HCT116 (cell line): ENCODE measurements at regions not wholly inside any gene's neighbourhood (a gene's known extent, or its start where the extent isn't known, plus 50 kb on each side); places are given as distances from the start of the nearest gene placed in this dataset.

Experiments
- ATAC-seq: fragments of 200-7000 bp; cut with Tn5 transposase; 2 replicates; pipeline ENCODE4 v1.9.1; 2020; ENCODE audit warnings: mild to moderate bottlenecking, moderate library complexity
- BruUV-seq: library from RNA; stranded (reverse); fragments of 400-500 nt; replicated peaks from 2 replicates; lab custom pipeline; 2021; lab: Mats Ljungman, UMichigan
- CTCF ChIA-PET: fragments of 300-600 bp; sonication (Branson Sonifier 250); formaldehyde crosslinking; loops from one replicate; lab custom pipeline; 2021; ENCODE audit warnings: antibody characterized with exemption; lab: Charles Lee
- POLR2A ChIA-PET: fragments of 300-600, 350-600 bp; sonication (Branson Sonifier 250); formaldehyde crosslinking; loops from one replicate; lab custom pipeline; 2021; ENCODE audit warnings: antibody characterized with exemption; lab: Charles Lee
- RAD21 ChIA-PET, 2 experiments: fragments of 300-600 bp; sonication (Branson Sonifier 250); formaldehyde crosslinking; loops; one replicate each; lab custom pipeline; 2023; ENCODE audit warnings: low total read pairs in 2 of 2; ENCODE audit not compliant: uncharacterized antibody in 2 of 2, unreplicated experiment in 2 of 2, low non-redundant PET in 1 of 2; lab: Charles Lee
- DNase-seq: peaks from one replicate; pipeline ENCODE4 v3.0.0-alpha.2; 2010; ENCODE audit warnings: low read depth, low spot score
- H2AFZ ChIP-seq: fragments of 200-600 bp; shearing (Covaris generic), sonication (generic); 2 replicates; pipeline ENCODE4 v1.6.1; 2017; ENCODE audit warnings: low read depth, mixed run types, mixed read lengths, antibody characterized with exemption, low read length; ENCODE audit not compliant: poor library complexity, severe bottlenecking
- H3K27ac ChIP-seq: 2 replicates; pipeline ENCODE4 v1.5.1; 2012; ENCODE audit warnings: low read depth, low read length
- H3K27me3 ChIP-seq: fragments of 200-600 bp; sonication (generic); 2 replicates; pipeline ENCODE4 v1.6.1; 2016; ENCODE audit warnings: mixed run types, low read length, mixed read lengths; ENCODE audit not compliant: insufficient read depth
- H3K36me3 ChIP-seq, 2 experiments: fragments of 200-500 bp in 1 of 2; fragments of 200-600 bp in 1 of 2; sonication (Bioruptor generic) in 1 of 2; sonication (generic) in 1 of 2; 2 replicates each; pipeline versions ENCODE4 v1.5.1 to v1.6.1; 2014 to 2016; ENCODE audit warnings: low read length in 2 of 2, inconsistent platforms in 1 of 2, mixed read lengths in 1 of 2, mixed run types in 1 of 2; ENCODE audit not compliant: insufficient read depth in 2 of 2, control insufficient read depth in 1 of 2
- H3K4me1 ChIP-seq, 2 experiments: fragments of 200-600 bp in 1 of 2; sonication (generic) in 1 of 2; 2 replicates each; pipeline versions ENCODE4 v1.5.1 to v1.6.1; 2012 to 2017; ENCODE audit warnings: low read length in 2 of 2, inconsistent platforms in 1 of 2, mild to moderate bottlenecking in 1 of 2, mixed read lengths in 1 of 2, mixed run types in 1 of 2, moderate library complexity in 1 of 2; ENCODE audit not compliant: insufficient read depth in 2 of 2, control insufficient read depth in 1 of 2
- H3K4me2 ChIP-seq: fragments of 200-600 bp; sonication (generic); 2 replicates; pipeline ENCODE4 v1.6.1; 2017; ENCODE audit warnings: mixed run types, low read length, mixed read lengths
- H3K4me3 ChIP-seq, 2 experiments: fragments of 200-600 bp in 1 of 2; sonication (generic) in 1 of 2; replicated peaks in 1 of 2; 2 replicates each; pipeline ENCODE4 v1.5.1; 2011 to 2016; ENCODE audit warnings: low read length in 2 of 2, control low read depth in 1 of 2, low read depth in 1 of 2, mild to moderate bottlenecking in 1 of 2, mixed read lengths in 1 of 2, mixed run types in 1 of 2
- H3K79me2 ChIP-seq: fragments of 200-600 bp; sonication (generic); 2 replicates; pipeline ENCODE4 v1.6.1; 2017; ENCODE audit warnings: mild to moderate bottlenecking, mixed run types, low read length, moderate library complexity, mixed read lengths; ENCODE audit not compliant: insufficient read depth
- H3K9ac ChIP-seq: fragments of 200-600 bp; sonication (generic); 2 replicates; pipeline ENCODE4 v1.6.1; 2016; ENCODE audit warnings: low read length, mixed read lengths
- H3K9me2 ChIP-seq: fragments of 200-600 bp; sonication (generic), shearing (Covaris generic); 2 replicates; pipeline ENCODE4 v1.6.1; 2017; ENCODE audit warnings: mixed run types, mild to moderate bottlenecking, moderate library complexity; ENCODE audit not compliant: insufficient read depth
- H3K9me3 ChIP-seq, 2 experiments: fragments of 200-500 bp in 1 of 2; fragments of 200-600 bp in 1 of 2; sonication (Bioruptor generic) in 1 of 2; sonication (generic) in 1 of 2; 2 replicates each; pipeline ENCODE4 v1.6.1; 2014 to 2017; ENCODE audit warnings: low read length in 2 of 2, mixed read lengths in 2 of 2, inconsistent platforms in 1 of 2, low read depth in 1 of 2, mild to moderate bottlenecking in 1 of 2, mixed run types in 1 of 2, moderate library complexity in 1 of 2; ENCODE audit not compliant: control insufficient read depth in 1 of 2, insufficient read depth in 1 of 2
- H4K20me1 ChIP-seq: fragments of 200-600 bp; sonication (generic), shearing (Covaris generic); 2 replicates; pipeline ENCODE4 v1.6.1; 2017; ENCODE audit warnings: mixed run types, mild to moderate bottlenecking, moderate library complexity; ENCODE audit not compliant: insufficient read depth
- ATF3 ChIP-seq: IDR thresholded peaks from 2 replicates; pipeline ENCODE4 v1.6.1; 2012
- CBX3 ChIP-seq: IDR thresholded peaks from 2 replicates; pipeline ENCODE4 v1.6.1; 2012; ENCODE audit warnings: low read depth
- CEBPB ChIP-seq: IDR thresholded peaks from 2 replicates; pipeline ENCODE4 v1.6.1; 2012; ENCODE audit warnings: low read depth
- EGR1 ChIP-seq: IDR thresholded peaks from 2 replicates; pipeline ENCODE4 v1.6.1; 2012; ENCODE audit warnings: low read depth
- EZH2phosphoT487 ChIP-seq: fragments of 200-600 bp; IDR thresholded peaks from 2 replicates; pipeline ENCODE4 v1.6.1; 2018; ENCODE audit warnings: antibody characterized with exemption, borderline replicate concordance
- FOSL1 ChIP-seq: IDR thresholded peaks from 2 replicates; pipeline ENCODE4 v1.6.1; 2012; ENCODE audit warnings: low read depth
- JUND ChIP-seq: IDR thresholded peaks from 2 replicates; pipeline ENCODE4 v1.6.1; 2012
- MAX ChIP-seq: IDR thresholded peaks from 2 replicates; pipeline ENCODE4 v1.6.1; 2012
- RAD21 ChIP-seq: IDR thresholded peaks from 2 replicates; pipeline ENCODE4 v1.6.1; 2012; ENCODE audit warnings: low read depth, mild to moderate bottlenecking
- SIN3A ChIP-seq: IDR thresholded peaks from 2 replicates; pipeline ENCODE4 v1.6.1; 2012; ENCODE audit warnings: low read depth
- SP1 ChIP-seq: IDR thresholded peaks from 2 replicates; pipeline ENCODE4 v1.6.1; 2012; ENCODE audit warnings: low read depth
- SRF ChIP-seq: IDR thresholded peaks from 2 replicates; pipeline ENCODE4 v1.6.1; 2012; ENCODE audit warnings: low read depth
- TCF7L2 ChIP-seq: IDR thresholded peaks from 2 replicates; pipeline ENCODE4 v1.7.0; 2011; ENCODE audit warnings: borderline replicate concordance, inconsistent platforms; ENCODE audit not compliant: insufficient read depth, insufficient read length; ENCODE audit errors: extremely low read depth
- YY1 ChIP-seq: IDR thresholded peaks from 2 replicates; pipeline ENCODE4 v1.6.1; 2011; ENCODE audit warnings: low read length, low read depth, moderate library complexity, mild to moderate bottlenecking; ENCODE audit not compliant: insufficient replicate concordance; ENCODE audit errors: extremely low read depth
- ZBTB33 ChIP-seq: IDR thresholded peaks from 2 replicates; pipeline ENCODE4 v1.6.1; 2011; ENCODE audit warnings: mild to moderate bottlenecking, low read length, moderate library complexity; ENCODE audit not compliant: insufficient replicate concordance; ENCODE audit errors: extremely low read depth
- ZFX ChIP-seq: fragments of 450-650 bp; IDR thresholded peaks from 2 replicates; pipeline ENCODE4 v1.6.1; 2017
- ZNF274 ChIP-seq: fragments of 200-500 bp; sonication (Bioruptor generic); IDR thresholded peaks from 2 replicates; pipeline ENCODE4 v1.6.1; 2014; ENCODE audit warnings: mild to moderate bottlenecking, low read depth, low read length, inconsistent platforms
- intact Hi-C: fragments of 100-400 bp; cut with micrococcal nuclease; formaldehyde crosslinking; loops from 2 replicates; pipeline ENCODE4 v1.10.0; 2022

- no peak for DNase-seq
- Histone ChIP-seq H3K4me1 (no peaks in the 10 kb centered on the region), H3K9me3 (peaks cover 25 to 49% of the 10 kb centered on the region in 2 experiments; a peak in 2 of 4 replicates), H3K4me2 (no peak overlapping the region), H2AFZ (no peak overlapping the region), H3K9ac (no peak overlapping the region)
- POLR2A ChIA-PET: no interaction called here
- no peak for TF ChIP-seq SP1
- TF ChIP-seq CBX3: no peak
- no peak for TF ChIP-seq JUND
- TF ChIP-seq ZBTB33: no peak
- no peak for TF ChIP-seq CEBPB
- TF ChIP-seq RAD21: no peak
- no peak for TF ChIP-seq MAX
- no peak for TF ChIP-seq EZH2phosphoT487
- no peak for TF ChIP-seq ZFX
- TF ChIP-seq EGR1: no peak
- no peak for TF ChIP-seq ATF3
- no peak for TF ChIP-seq ZNF274
- TF ChIP-seq SIN3A: no peak
- TF ChIP-seq FOSL1: no peak
- TF ChIP-seq YY1: no peak
- TF ChIP-seq SRF: no peak
- no peak for TF ChIP-seq TCF7L2
- TF ChIP-seq, all 23 proteins: peak for 0
- intact Hi-C loops: no loop called here
- H3K27me3 ChIP-seq: no peaks in the 10 kb centered on the region
- ChIA-PET CTCF (no interaction called here), RAD21 (no interaction called here)
- no peak overlapping the region for H3K4me3 ChIP-seq
- no peak for ATAC-seq
- H3K27ac ChIP-seq: no peak overlapping the region
- BruUV-seq: no TSS peak
- H3K9me2 ChIP-seq: no peaks in the 10 kb centered on the region
- no peaks in the 10 kb centered on the region for H3K79me2 ChIP-seq
- no peaks in the 10 kb centered on the region for H3K36me3 ChIP-seq
- H4K20me1 ChIP-seq: no peaks in the 10 kb centered on the region
Measured at GRCh38 chr16:80317599-80318037, 223.2 kb upstream of the DYNLRB2 start.
